ENCODE measurements at regions not wholly inside any gene's neighbourhood (a gene's known extent, or its start where the extent isn't known, plus 50 kb on each side); places are given as distances from the start of the nearest gene placed in this dataset.

DNA sequence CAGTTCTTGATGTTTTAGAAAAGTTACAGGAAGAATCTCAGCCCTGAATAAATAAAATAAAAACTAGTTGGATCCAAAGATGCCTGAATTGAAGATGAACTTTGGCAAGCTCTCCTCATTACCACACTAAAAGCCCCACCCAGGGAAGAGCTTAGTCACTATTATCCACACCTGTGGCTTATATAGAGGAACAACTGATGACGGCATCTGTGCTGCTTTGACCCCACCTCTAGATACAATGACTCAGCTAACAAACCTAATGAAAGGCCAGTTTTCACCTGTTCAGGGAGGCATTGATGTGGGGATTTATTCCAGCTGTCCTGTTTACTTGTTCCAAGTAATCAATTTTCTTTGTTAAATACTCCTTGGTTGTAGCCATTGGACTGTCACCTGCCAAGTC is 604.7 kb upstream of the EPHA6 start:
- Histone ChIP-seq H3K27ac (replicated peaks) (no peak overlapping the region), H3K4me1 (no peaks in the 10 kb centered on the region), H3K4me3 (no peak overlapping the region), H3K9me3 (replicated peaks) (peaks cover 52% of the 10 kb centered on the region), H3K36me3 (no peaks in the 10 kb centered on the region), H3K27me3 (ENCODE audit: low read depth) (no peaks in the 10 kb centered on the region)
- TF ChIP-seq CTCF (IDR thresholded peaks at IDR 0.05; ENCODE audit: borderline replicate concordance), result no peak
- no peak for DNase-seq
- intact Hi-C loops (cut with micrococcal nuclease), result no loop called here

DNA sequence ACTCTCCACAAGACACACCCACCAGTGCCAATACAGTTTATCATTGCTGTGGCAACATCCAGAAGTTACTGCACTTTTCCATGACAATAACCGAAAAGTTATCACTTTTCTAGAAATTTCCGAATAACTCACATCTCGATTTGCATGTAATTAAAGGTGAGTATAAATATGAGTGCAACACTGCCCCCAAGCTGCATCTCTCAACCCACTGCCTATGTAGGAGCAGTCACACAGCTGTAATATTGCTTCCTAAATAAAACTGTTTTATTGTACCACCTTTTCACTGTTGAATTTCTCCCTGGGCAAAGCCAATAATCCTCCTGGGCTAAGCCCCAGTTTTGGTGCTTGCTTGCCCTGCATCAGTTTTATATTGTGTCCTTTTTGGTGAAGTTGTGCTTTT is 601.0 kb upstream of the EPHA6 start:
- Histone ChIP-seq H3K9me3 (replicated peaks) (peaks cover 42% of the 10 kb centered on the region), H3K27me3 (ENCODE audit: low read depth) (no peaks in the 10 kb centered on the region), H3K36me3 (no peaks in the 10 kb centered on the region), H3K4me3 (no peak overlapping the region), H3K27ac (replicated peaks) (no peak overlapping the region), H3K4me1 (no peaks in the 10 kb centered on the region)
- no peak for TF ChIP-seq CTCF (IDR thresholded peaks at IDR 0.05; ENCODE audit: borderline replicate concordance)
- intact Hi-C loops (cut with micrococcal nuclease), result no loop called here
- no peak for DNase-seq

- intact Hi-C loops (cut with micrococcal nuclease), result no loop called here
- no peak overlapping the region for H3K27ac ChIP-seq (replicated peaks)
- no peak for DNase-seq
- H3K4me1 ChIP-seq, result no peaks in the 10 kb centered on the region
- no peaks in the 10 kb centered on the region for H3K36me3 ChIP-seq
- H3K4me3 ChIP-seq, result no peak overlapping the region
- H3K9me3 ChIP-seq (replicated peaks), result peaks cover 38% of the 10 kb centered on the region
- H3K27me3 ChIP-seq (ENCODE audit: low read depth), result no peaks in the 10 kb centered on the region
- no peak for TF ChIP-seq CTCF (IDR thresholded peaks at IDR 0.05; ENCODE audit: borderline replicate concordance)
Observed at GRCh38 chr3:96214941-96215340, 599.5 kb upstream of the EPHA6 start.

GRCh38 chr3:96225494-96225893 is 588.9 kb upstream of the EPHA6 start:
- H3K9me3 ChIP-seq (replicated peaks), result peaks cover 5% of the 10 kb centered on the region
- H3K36me3 ChIP-seq, result no peaks in the 10 kb centered on the region
- H3K4me3 ChIP-seq, result no peak overlapping the region
- no peak for DNase-seq
- no peak for TF ChIP-seq CTCF (IDR thresholded peaks at IDR 0.05; ENCODE audit: borderline replicate concordance)
- H3K4me1 ChIP-seq, result no peaks in the 10 kb centered on the region
- intact Hi-C loops (cut with micrococcal nuclease), result no loop called here
- no peaks in the 10 kb centered on the region for H3K27me3 ChIP-seq (ENCODE audit: low read depth)
- no peak overlapping the region for H3K27ac ChIP-seq (replicated peaks)

DNA sequence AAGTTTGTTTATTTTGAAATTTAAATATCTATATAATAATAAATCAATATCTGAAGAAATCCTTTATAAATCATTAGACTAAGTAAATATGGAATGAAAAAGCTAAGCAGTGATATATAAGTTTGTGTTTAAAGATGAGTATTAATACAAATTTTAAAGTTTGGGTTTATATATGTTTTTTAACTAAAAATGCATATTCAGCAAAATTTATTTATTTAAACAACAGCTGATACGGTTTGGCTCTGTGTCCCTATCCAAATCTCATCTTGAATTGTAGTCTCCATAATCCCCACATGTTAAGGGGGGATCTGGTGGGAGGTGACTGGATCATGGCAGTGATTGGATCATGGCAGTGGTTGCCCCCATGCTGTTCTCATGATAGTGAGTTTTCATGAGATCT is 580.7 kb upstream of the EPHA6 start:
- no peaks in the 10 kb centered on the region for H3K27me3 ChIP-seq (ENCODE audit: low read depth)
- H3K27ac ChIP-seq (replicated peaks), result no peak overlapping the region
- no peaks in the 10 kb centered on the region for H3K4me1 ChIP-seq
- TF ChIP-seq CTCF (IDR thresholded peaks at IDR 0.05; ENCODE audit: borderline replicate concordance), result no peak
- H3K4me3 ChIP-seq, result no peak overlapping the region
- peaks cover 4% of the 10 kb centered on the region for H3K9me3 ChIP-seq (replicated peaks)
- H3K36me3 ChIP-seq, result no peaks in the 10 kb centered on the region
- intact Hi-C loops (cut with micrococcal nuclease), result no loop called here
- DNase-seq, result no peak

DNA sequence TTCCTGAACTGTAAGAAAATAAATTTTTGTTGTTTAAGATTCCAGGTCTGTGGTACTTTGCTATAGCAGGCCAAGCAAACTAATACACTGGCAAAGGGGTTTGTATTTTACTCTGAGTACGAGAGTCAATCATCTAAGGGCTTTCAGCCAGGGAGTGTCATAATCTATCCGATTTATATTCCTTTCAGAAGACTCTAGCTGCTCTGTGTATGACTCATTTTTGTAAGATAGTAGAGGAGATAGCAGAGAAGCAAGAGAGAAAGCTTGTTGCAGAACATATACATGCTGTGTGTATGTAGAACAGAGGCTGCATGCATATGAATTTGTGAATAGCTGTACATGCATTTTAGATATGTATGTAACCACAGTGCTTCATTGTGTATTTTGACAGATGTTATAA is 577.9 kb upstream of the EPHA6 start:
- H3K27ac ChIP-seq (replicated peaks), result no peak overlapping the region
- no peaks in the 10 kb centered on the region for H3K4me1 ChIP-seq
- no peaks in the 10 kb centered on the region for H3K27me3 ChIP-seq (ENCODE audit: low read depth)
- TF ChIP-seq CTCF (IDR thresholded peaks at IDR 0.05; ENCODE audit: borderline replicate concordance), result no peak
- DNase-seq, result no peak
- no peak overlapping the region for H3K4me3 ChIP-seq
- intact Hi-C loops (cut with micrococcal nuclease), result no loop called here
- no peaks in the 10 kb centered on the region for H3K36me3 ChIP-seq
- peaks cover 4% of the 10 kb centered on the region for H3K9me3 ChIP-seq (replicated peaks)
